GM21447 (cell line): ENCODE measurements at regions not wholly inside any gene's neighbourhood (a gene's known extent, or its start where the extent isn't known, plus 50 kb on each side); places are given as distances from the start of the nearest gene placed in this dataset.

Source experiments
- ATAC-seq: cut with Tn5 transposase; IDR thresholded peaks from one replicate; pipeline ENCODE4 v1.9.1; 2021; ENCODE audit not compliant: unreplicated experiment

- ATAC-seq, result no peak
Observed at GRCh38 chr2:158009399-158009798, 92.3 kb upstream of the UPP2 start.

DNA sequence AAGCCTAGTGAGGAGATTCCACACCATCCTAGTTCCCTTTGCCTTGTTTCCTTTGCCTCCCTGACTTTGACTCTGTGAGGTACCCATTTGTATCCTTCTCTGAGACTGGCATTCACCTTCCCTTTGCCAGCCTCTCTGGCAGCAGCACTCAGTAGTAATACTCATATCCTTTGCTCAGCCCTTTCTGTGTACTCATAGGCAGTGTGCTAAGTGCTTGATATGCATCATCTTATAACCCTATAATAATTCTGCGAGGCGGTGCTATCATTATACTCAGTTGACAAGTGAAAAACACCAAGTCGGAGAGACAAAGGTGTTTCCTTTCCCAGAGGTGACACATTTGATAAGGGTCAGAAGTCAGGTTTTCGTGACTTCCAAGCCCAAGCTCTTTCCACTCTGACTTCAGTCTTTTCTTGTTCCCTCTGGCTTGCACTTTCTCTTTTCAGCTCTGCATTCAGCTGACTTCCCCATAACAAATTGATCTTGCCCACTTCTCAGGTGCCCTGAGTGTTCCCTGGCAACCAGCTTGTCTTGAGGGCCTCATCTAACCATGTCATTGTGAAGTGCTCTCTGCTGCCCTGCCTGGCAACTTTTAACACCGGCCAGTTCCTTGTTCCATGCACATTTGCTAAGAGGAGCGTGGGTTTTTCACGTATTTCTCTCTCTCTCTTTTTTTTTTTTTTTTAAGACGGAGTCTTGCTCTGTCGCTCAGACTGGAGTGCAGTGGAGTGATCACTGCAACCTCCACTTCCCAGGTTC is 94.5 kb upstream of the UPP2 start:
- ATAC-seq, result no peak

DNA sequence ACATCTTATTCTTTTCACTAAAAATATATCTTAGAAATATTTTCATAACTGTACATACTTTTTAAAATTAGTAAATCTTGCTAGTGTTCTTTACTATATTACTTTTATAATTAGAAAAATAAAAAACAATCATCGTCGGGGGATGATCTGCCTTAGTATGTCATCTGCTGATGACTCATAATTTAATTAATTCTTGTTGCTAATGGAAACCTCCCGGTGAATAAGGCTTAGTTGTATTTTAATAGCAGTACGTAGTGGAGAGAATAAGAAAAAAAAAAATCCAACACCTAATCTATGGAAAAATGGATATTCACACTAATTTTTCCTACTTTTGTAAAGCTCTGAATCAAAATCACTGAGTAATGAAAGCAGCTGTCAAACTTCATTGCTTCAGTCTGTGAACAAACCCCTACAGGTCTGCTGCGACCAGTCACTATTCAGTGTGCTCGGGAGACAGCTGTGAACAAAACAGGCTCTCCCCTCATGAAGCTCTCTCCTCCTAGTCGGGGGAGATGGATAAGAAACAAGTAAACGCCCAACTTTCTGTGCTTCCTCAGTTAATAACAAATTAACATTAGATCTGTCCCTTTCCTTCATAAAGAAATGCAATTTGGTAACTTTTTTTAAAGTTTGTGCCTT is 97.4 kb upstream of the UPP2 start:
- no peak for ATAC-seq

DNA sequence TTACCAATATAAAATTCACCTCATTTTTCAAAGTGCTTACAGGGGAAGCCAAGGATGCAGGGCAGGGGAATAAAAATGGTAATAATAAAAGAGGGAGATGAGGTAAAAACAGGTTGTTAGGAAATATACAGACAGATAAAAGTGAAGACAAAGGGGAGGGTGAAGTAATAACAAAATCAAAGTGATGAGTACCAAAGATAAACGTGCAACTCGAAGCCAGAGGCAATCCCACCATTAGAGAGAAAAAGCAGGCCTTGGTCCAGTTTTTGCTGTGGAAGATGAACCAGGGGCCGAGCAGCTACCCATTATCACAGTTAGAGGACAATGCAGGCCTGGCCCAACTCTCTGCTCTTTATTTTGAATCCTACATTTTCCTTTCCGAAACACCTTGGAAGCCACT is 99.6 kb upstream of the UPP2 start:
- ATAC-seq, result no peak

DNA sequence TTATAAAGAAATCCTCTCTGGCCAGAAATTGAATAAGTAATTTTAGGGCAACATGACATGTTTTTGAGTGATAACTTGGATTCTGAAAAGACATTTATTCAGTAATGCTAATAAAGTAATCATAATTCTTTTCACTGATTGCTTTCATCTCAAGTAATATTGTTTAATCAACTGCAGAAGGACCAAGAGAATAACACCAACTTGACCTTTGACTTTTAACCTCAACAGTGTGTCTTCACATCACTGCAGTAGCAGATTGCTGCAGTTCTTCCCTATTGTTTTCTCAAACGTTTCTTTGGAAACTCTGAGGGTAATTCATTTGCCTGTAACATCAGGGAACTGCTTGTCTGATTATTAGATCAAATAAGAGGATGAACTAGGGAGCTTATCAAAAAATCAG is 104.9 kb upstream of the UPP2 start:
- no peak for ATAC-seq

- ATAC-seq, result no peak
Observed at GRCh38 chr2:157995117-157995516, 106.6 kb upstream of the UPP2 start.

DNA sequence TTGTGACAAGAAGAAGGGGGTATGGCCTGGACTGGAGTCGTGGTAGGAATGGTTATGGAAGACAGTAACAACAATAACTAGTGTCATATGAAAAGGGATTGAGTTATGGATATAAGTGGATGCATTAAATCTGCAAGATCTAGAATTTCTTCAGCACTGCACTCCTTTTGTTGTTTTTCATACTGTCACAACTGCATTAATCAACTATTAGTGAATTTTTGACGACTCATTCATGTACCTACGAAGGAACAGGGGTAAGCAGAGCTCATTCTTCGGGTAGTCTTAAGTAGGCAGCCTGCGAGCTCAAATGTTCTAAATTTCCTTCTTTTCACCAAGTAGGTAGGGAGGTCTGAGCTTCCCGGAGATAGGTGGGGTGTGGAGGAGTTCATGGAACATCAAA is 109.7 kb upstream of the UPP2 start:
- no peak for ATAC-seq

DNA sequence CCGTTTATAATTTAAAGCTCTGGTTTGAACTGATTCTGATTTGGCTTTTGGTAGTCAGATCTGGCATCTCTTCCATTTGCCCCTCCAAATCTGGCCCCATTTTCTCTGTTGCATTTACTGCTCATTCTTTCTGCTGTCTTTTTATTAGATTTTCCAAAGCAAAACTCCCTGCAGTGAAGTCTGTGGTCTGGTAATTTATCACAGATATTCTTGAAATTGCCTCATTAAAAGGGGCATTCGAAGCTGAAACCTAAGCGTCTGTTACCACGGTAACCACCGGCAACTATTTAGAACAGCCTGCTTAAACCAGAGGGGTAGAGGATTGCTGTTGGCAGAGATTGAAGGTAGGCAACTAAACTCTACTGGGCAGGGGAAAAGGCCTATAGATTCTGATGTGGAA is 111.5 kb upstream of the UPP2 start:
- ATAC-seq, result no peak

GRCh38 chr2:157989227-157989626 is 112.4 kb upstream of the UPP2 start:
- no peak for ATAC-seq

DNA sequence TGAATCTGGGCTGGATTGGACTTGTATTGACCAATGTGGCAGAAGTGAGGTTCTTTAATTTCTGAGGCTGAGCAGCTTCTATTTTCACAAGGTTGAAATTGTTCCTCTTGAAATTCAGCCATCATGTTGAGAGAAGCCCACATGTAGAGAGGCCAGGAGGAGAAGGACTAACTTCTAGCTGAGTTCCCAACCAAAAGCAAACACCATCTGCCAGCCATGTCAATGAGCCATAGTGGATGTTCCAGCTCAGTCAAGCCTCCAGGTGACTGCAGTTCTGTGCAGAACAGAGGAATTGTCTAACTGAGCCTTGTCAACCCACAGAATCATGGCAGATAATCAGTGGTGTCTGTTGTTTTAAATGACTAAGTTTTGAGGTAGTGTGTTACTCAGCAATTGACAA is 110.6 kb upstream of the ACVR1 start:
- no peak for ATAC-seq

GRCh38 chr2:157984866-157985265 is 108.7 kb upstream of the ACVR1 start:
- ATAC-seq, result no peak

DNA sequence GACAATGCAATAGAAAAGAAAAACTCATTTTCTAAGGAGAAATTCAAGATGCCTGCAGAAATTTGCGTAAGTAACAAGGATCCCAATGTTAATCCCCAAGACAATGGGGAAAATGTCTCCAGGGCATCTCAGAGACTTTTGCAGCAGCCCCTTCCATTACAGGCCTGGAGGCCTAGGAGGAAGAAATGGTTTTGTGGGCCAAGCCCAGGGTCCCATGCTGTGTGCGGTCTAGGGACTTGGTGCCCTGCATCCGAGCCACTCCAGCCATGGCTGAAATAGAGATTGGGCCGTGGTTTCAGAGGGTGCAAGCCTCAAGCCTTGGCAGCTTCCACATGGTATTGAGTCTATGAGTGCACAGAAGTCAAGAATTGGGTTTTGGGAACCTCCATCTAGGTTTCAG is 103.9 kb upstream of the ACVR1 start:
- no peak for ATAC-seq

- no peak for ATAC-seq
Observed at GRCh38 chr2:157971702-157972101, 95.6 kb upstream of the ACVR1 start.

DNA sequence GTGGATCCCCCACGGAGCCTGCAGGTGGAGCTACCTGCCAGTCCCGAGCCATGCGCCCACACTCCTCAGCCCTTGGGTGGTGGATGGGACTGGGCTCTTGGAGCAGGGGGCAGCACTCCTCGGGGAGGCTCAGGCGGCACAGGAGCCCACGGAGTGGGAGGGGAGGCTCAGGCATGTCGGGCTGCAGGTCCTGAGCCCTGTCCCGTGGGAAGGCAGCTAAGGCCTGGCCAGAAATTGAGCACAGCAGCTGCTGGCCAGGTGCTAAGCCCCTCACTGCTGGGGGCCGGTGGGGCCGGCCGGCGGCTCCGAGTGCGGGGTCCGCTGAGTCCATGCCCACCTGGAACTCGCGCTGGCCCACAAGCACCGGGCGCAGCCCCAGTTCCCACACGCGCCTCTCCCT is 91.7 kb upstream of the ACVR1 start:
- no peak for ATAC-seq

DNA sequence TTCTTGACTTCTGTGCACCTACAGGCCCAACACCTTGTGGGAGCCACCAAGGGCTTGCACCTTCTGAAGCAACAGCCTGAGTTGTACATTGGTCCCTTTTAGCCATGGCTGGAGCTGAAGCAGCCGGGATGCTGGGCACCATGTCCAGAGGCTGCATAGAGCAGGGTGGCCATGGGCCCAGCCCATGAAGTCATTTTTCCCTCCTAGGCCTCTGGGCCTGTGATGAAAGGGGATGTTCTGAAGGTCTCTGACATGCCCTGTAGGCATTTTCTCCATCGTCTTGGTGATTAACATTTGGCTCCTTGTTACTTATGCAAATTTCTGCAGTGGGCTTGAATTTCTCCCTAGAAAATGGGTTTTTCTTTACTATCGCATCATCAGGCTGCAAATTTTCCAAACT is 83.1 kb upstream of the ACVR1 start:
- ATAC-seq, result no peak

GRCh38 chr2:157957596-157957995 is 81.5 kb upstream of the ACVR1 start:
- no peak for ATAC-seq

GRCh38 chr2:157952558-157952957 is 76.4 kb upstream of the ACVR1 start:
- no peak for ATAC-seq

- no peak for ATAC-seq
Observed at GRCh38 chr2:157948856-157949255, 72.7 kb upstream of the ACVR1 start.

- no peak for ATAC-seq
Observed at GRCh38 chr2:157946919-157947557, 70.9 kb upstream of the ACVR1 start.

GRCh38 chr2:157940024-157940423 is 63.9 kb upstream of the ACVR1 start:
- ATAC-seq, result no peak

GRCh38 chr2:157938556-157938955 is 62.4 kb upstream of the ACVR1 start:
- no peak for ATAC-seq

GRCh38 chr2:157936406-157936805 is 60.3 kb upstream of the ACVR1 start:
- ATAC-seq, result no peak
